GM12872 (cell line): ENCODE measurements at regions not wholly inside any gene's neighbourhood (a gene's known extent, or its start where the extent isn't known, plus 50 kb on each side); places are given as distances from the start of the nearest gene placed in this dataset.

Source experiments
- TF ChIP-seq, protein P1 (sequence below): IDR thresholded peaks from 3 replicates; pipeline ENCODE4 v1.5.1; 2011; ENCODE audit warnings: low read depth, mild to moderate bottlenecking, low read length, moderate library complexity; ENCODE audit not compliant: insufficient read depth

DNA sequence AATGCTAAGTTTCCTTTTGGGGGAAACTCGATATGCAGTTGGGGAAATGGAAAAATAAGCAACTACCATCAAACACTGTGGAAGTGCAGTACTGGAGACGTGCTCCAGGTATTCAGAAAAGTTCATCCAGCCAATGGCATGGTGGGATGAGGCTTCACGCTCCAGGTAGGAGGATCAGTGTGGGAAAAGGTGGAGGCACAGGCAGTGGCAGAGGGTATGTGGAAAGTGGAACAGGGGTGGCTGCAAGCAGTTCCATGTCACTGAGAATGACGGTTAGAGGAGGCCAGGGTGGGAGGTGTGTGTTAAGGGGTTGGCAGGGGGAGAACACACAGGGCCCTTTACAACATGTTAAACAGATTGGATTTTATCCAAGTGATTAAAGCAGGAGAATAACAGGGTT, 105.1 kb upstream of the NCAM1 start:
- TF ChIP-seq, protein P1, sequence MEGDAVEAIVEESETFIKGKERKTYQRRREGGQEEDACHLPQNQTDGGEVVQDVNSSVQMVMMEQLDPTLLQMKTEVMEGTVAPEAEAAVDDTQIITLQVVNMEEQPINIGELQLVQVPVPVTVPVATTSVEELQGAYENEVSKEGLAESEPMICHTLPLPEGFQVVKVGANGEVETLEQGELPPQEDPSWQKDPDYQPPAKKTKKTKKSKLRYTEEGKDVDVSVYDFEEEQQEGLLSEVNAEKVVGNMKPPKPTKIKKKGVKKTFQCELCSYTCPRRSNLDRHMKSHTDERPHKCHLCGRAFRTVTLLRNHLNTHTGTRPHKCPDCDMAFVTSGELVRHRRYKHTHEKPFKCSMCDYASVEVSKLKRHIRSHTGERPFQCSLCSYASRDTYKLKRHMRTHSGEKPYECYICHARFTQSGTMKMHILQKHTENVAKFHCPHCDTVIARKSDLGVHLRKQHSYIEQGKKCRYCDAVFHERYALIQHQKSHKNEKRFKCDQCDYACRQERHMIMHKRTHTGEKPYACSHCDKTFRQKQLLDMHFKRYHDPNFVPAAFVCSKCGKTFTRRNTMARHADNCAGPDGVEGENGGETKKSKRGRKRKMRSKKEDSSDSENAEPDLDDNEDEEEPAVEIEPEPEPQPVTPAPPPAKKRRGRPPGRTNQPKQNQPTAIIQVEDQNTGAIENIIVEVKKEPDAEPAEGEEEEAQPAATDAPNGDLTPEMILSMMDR, result no peak

DNA sequence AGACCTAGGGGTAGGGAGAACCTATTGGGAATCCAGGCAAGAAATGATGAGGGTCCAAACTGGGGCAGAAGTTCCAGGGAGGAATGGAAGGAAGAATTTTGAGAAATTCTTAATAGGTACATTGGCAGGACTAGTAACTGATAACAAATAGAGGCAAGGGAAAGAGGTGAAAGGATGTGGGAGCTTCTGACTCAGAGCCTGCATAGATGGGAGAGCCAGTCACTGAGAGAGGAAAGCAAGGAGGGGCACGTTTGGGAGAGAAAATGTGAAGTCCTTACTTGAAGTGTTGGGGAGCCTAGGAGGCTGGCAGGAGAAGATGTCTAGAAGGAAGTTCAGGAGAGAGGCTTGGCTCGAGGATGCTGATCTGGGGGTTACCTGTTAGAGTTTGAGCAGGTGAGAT, 104.6 kb upstream of the NCAM1 start:
- TF ChIP-seq, protein P1, result no peak

DNA sequence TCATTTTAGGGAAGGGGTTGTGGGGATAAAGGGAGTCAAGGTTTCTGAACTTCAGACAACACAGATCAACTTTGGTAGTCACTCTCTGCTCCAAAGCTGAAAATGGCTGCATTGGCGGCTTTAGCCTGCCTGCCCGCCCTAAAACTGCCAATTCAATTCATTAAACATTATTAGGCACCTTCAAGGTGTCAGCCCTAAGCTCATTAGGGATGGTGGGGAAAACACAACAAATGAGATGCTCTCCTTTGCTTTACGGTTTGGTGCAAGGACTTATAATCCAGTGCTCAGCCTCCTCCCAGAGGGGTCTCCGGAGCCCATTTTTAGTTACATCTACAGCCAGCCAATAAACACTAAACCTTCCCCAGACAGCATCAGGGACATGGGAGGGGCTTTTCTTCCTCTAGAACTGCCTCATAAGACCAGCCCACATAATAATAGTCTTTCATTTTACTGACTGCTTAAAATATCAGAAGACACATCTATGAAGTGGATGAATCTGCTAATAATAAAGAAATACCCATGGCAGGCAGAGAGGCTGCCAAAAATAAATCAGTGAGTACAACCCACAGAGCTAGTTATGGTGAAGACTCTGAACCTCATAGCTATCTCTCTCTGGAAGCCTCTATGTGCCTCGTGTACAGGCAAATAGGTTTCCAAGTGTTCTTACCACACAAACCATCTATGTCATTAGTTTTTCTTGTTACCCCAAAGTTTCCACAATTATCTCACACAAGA, 102.8 kb upstream of the NCAM1 start:
- TF ChIP-seq, protein P1, result no peak

DNA sequence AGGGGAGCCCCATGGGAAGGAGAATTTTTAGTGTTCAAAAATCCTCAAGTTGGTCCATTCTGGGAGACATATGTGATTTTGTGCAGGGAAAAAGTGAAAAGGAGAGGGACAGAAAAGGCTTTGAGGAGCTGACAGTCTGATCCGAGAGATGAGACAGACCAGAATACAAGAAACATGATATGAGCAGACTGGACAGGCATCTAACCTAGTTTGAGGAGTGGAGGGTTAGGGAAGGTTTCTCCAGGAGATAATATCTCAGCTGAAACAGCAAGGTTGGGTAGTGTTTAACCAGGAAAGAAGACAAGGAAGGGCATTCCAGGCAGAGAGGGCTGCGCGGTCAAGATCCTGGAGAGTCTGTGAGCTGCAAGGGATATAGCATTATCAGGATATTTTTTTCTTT, 101.4 kb upstream of the NCAM1 start:
- TF ChIP-seq, protein P1, result no peak

DNA sequence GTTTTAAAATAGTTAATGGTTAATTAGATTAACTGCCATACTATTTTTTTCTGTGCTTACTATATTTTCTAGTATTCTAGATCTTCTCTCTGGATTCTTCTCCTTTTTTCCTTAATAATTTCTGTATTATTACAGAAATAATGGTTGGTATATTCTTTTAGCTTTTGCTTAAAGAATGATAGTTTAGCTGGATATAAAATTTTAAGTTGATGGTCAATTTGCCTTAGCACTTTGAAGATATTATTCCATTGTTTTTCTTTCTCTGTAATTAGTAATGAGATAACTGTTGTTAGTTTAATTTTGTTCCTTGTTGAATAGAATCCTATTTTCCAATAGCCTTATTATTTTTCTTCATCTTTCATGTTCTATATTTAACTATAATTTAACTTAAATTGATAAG, 99.9 kb upstream of the NCAM1 start:
- TF ChIP-seq, protein P1, result no peak

DNA sequence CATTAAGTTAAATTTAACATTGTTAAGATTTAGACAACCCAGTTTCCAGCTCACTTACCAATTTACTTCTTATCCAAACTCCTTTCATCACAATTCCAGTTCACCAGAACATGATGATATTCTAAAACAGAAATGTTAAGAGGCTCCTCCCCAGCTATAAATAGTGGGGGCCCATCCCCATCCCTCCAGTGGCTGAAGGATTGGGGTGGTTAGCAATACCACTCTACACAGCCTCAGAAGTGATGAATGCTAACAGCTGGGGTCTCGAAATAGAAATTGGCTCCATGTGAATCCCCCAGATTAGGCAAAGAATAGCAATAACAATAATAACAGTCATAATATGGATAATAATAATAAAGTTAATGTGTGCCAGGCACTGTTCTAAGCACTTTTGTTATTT, 97.9 kb upstream of the NCAM1 start:
- TF ChIP-seq, protein P1, result no peak

DNA sequence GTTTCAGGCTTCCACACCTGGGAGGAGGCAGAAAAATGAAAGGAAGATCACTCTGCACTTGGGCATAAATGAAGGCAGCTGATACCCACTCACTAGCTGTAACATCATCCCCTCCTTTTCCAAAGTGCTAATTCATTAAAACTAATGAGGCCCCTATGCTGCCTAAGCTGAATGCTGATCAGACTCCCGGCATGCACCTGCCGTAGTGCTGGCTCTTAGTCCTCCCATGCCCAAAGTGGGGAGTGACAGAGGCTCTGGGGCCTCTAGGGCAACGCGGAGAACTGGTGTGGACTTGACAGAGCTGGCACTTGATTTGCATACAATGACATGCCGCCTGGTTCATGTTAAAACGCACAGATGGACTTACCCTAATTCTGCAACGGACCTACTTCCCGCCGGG, 96.5 kb upstream of the NCAM1 start:
- TF ChIP-seq, protein P1, result no peak
